ENCODE measurements at regions not wholly inside any gene's neighbourhood (a gene's known extent, or its start where the extent isn't known, plus 50 kb on each side); places are given as distances from the start of the nearest gene placed in this dataset.

DNA sequence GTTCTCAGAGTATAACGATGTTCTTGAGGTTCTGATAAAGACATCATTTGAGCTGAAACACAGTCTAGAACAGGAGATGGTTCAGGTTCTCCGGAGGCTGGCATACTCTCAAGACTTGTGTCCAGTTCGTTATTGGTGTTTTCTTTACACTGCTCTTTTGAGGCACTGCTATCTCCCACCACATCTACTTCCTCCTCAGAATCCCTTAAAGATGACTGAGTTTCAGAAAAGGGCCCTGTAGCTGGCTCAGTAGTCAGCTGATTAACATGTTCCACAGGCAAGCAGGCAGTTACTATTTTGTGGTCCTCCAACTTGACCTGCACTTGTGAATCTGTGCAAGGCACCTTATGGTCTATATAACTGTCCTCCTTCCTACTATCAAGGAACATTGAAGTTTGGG, 50.2 kb downstream of the ZZZ3 start:
- DNase-seq = no peak
- WGBS, 4 donors = 83 to 86% (median 86%) methylated on average over 3 of the region's 3 CpGs
- Histone ChIP-seq H3K36me3 (peaks cover 0 to 77% (median 41%) of the 10 kb centered on the region in 9 donors), H3K27me3 (no peaks in the 10 kb centered on the region), H3K27ac (peak overlapping the region in 1 of 12 donors; percentile 32), H3K9me3 (no peaks in the 10 kb centered on the region), H3K4me1 (peaks cover 0 to 3% (median 0%) of the 10 kb centered on the region in 12 donors), H3K4me3 (no peak overlapping the region)
- TF ChIP-seq, protein P1, sequence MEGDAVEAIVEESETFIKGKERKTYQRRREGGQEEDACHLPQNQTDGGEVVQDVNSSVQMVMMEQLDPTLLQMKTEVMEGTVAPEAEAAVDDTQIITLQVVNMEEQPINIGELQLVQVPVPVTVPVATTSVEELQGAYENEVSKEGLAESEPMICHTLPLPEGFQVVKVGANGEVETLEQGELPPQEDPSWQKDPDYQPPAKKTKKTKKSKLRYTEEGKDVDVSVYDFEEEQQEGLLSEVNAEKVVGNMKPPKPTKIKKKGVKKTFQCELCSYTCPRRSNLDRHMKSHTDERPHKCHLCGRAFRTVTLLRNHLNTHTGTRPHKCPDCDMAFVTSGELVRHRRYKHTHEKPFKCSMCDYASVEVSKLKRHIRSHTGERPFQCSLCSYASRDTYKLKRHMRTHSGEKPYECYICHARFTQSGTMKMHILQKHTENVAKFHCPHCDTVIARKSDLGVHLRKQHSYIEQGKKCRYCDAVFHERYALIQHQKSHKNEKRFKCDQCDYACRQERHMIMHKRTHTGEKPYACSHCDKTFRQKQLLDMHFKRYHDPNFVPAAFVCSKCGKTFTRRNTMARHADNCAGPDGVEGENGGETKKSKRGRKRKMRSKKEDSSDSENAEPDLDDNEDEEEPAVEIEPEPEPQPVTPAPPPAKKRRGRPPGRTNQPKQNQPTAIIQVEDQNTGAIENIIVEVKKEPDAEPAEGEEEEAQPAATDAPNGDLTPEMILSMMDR (IDR thresholded peaks at IDR 0.05) = no peak
- no peak for TF ChIP-seq POLR2A (IDR thresholded peaks at IDR 0.05)
- intact Hi-C loops (cut with DNase I) = no loop called here
- no peak for ATAC-seq

DNA sequence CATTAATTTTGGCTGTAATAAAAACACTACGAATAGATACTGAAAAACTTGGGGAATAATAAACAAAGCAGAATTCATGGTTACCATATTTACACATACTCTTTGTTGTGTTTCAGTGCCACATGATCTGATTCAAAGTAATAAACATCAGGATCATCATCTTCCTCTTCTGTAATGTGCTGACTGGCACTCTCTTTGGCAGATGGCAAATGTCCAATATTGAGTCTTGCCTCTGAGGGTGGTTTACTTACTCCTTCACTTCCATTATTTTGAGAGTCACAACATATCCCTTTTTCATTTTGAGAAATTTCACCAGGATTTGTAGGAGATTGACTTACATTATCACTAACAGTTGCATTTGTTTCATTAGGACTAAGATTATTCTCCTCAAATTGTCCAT, 50.7 kb downstream of the ZZZ3 start:
- Histone ChIP-seq H3K27me3 (no peaks in the 10 kb centered on the region), H3K9me3 (no peaks in the 10 kb centered on the region), H3K4me1 (peaks cover 0 to 3% (median 0%) of the 10 kb centered on the region in 12 donors), H3K27ac (peak overlapping the region in 1 of 12 donors; percentile 32), H3K36me3 (peaks cover 0 to 78% (median 46%) of the 10 kb centered on the region in 9 donors), H3K4me3 (no peak overlapping the region)
- ATAC-seq (peak in 1 of 4 donors; percentile 22), DNase-seq (no peak)
- no peak for TF ChIP-seq POLR2A (IDR thresholded peaks at IDR 0.05)
- TF ChIP-seq, protein P1 (IDR thresholded peaks at IDR 0.05) = no peak
- 86 to 94% (median 89%) methylated on average over 1 of the region's 1 CpG for WGBS, 4 donors
- intact Hi-C loops (cut with DNase I) = loop anchor here in 1 of 10 donors (2.0 kb wide), 1 partner anchor 23 kb away; no protein-coding TSS in a partner anchor

DNA sequence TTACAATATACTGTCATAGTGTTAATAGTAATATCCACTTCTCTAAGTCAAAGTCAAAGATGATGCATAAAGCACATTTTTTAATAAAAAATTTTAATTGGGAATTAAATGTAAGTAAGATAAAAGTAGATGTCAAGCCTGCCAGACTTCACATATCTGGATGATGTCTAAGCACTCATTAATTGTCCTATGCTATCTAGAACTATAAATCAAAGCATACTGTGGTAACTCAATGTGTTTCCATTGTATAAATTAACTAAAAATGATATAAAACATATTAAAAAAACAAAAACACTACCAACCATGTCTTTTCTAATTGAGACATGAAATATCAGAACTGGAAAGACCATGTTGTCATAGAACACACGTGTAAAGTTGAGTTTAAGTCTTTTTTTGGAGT, 51.2 kb downstream of the ZZZ3 start:
- WGBS, 4 donors = 89 to 100% (median 97%) methylated on average over 1 of the region's 1 CpG
- intact Hi-C loops (cut with DNase I) = loop anchor here in 1 of 10 donors (2.0 kb wide), 1 partner anchor 23 kb away; no protein-coding TSS in a partner anchor
- DNase-seq (no peak), ATAC-seq (no peak)
- Histone ChIP-seq H3K27ac (peak overlapping the region in 1 of 12 donors; percentile 32), H3K27me3 (no peaks in the 10 kb centered on the region), H3K4me1 (peaks cover 0 to 3% (median 0%) of the 10 kb centered on the region in 12 donors), H3K9me3 (no peaks in the 10 kb centered on the region), H3K4me3 (no peak overlapping the region), H3K36me3 (peaks cover 0 to 79% (median 50%) of the 10 kb centered on the region in 9 donors)
- TF ChIP-seq, protein P1 (IDR thresholded peaks at IDR 0.05) = no peak
- no peak for TF ChIP-seq POLR2A (IDR thresholded peaks at IDR 0.05)

DNA sequence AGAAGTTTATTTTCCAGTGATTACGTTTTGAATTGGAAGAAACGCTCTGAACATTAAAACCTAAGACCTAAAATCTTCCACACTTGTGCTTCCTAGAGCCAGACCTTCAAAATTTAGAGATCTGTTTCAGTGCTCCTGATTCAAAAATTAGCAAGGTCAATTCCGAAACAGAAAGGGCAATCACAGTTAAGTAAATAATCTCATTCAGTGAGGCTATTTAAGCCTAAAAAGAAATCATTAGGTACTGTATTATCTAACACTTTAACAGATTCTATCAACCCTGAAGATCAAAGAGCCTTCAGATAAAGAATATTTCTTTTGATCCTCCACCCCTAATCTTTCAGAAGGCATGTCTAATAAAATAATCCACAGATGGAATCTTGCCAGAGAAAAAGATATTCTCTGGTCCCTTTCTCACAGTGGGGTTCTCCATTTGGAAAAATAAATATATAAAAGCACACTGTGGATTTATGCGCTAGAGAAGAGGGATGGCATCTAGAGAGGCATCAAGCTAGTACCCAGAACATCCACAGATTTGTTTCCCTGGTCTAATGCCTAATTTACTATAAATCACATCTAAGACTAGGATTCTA, 54.4 kb downstream of the ZZZ3 start:
- TF ChIP-seq POLR2A (IDR thresholded peaks at IDR 0.05) = no peak
- TF ChIP-seq, protein P1 (IDR thresholded peaks at IDR 0.05) = no peak

More for the DNA sequence above, 54.4 kb downstream of the ZZZ3 start:
- intact Hi-C loops (cut with DNase I) = no loop called here
- no peaks in the 10 kb centered on the region for H3K27me3 ChIP-seq
- no peak for DNase-seq
- no peak for ATAC-seq
- H3K9me3 ChIP-seq = no peaks in the 10 kb centered on the region
- H3K36me3 ChIP-seq = peaks cover 0 to 67% (median 54%) of the 10 kb centered on the region in 9 donors
- 94 to 96% (median 96%) methylated on average over 4 of the region's 4 CpGs for WGBS, 4 donors
- H3K4me3 ChIP-seq = no peak overlapping the region
- no peak overlapping the region for H3K27ac ChIP-seq
- peaks cover 0 to 10% (median 3%) of the 10 kb centered on the region in 12 donors for H3K4me1 ChIP-seq
